Endodermal cell (in vitro differentiated cells): ENCODE measurements at regions not wholly inside any gene's neighbourhood (a gene's known extent, or its start where the extent isn't known, plus 50 kb on each side); places are given as distances from the start of the nearest gene placed in this dataset.

Experiments used
- DNase-seq: peaks from one replicate; pipeline ENCODE4 v3.0.0-alpha.2; 2017
- H3K27ac ChIP-seq: 2 replicates; pipeline ENCODE4 v1.5.1; 2013; ENCODE audit warnings: mild to moderate bottlenecking, low read depth, low read length, moderate library complexity
- H3K27me3 ChIP-seq: 2 replicates; pipeline ENCODE4 v1.6.1; 2013; ENCODE audit warnings: mild to moderate bottlenecking, low read length, moderate library complexity; ENCODE audit not compliant: insufficient read depth, control insufficient read depth, poor library complexity, severe bottlenecking
- H3K36me3 ChIP-seq: 2 replicates; pipeline ENCODE4 v1.7.0; 2013; ENCODE audit warnings: mild to moderate bottlenecking, low read length, moderate library complexity; ENCODE audit not compliant: control insufficient read depth, insufficient read depth
- H3K4me1 ChIP-seq: one replicate; pipeline ENCODE4 v1.7.0; 2013; ENCODE audit warnings: low read length; ENCODE audit not compliant: control insufficient read depth, insufficient read depth
- H3K4me3 ChIP-seq: 2 replicates; pipeline ENCODE4 v1.5.1; 2013; ENCODE audit warnings: mild to moderate bottlenecking, low read length, moderate library complexity
- H3K9ac ChIP-seq: 2 replicates; pipeline ENCODE4 v1.6.1; 2013; ENCODE audit warnings: mild to moderate bottlenecking, low read length, moderate library complexity; ENCODE audit not compliant: poor library complexity, severe bottlenecking; ENCODE audit errors: extremely low read depth
- H3K9me3 ChIP-seq: 2 replicates; pipeline ENCODE4 v1.6.1; 2013; ENCODE audit warnings: mild to moderate bottlenecking, low read length, moderate library complexity; ENCODE audit not compliant: control insufficient read depth
- H3K27ac Mint-ChIP-seq: 2 replicates; pipeline ENCODE4 v1.8.0; 2020; ENCODE audit warnings: mixed read lengths
- H3K27me3 Mint-ChIP-seq: 2 replicates; pipeline ENCODE4 v1.8.0; 2021; ENCODE audit warnings: mild to moderate bottlenecking, mixed read lengths; ENCODE audit not compliant: insufficient read depth
- H3K36me3 Mint-ChIP-seq: 2 replicates; pipeline ENCODE4 v1.8.0; 2020; ENCODE audit warnings: low read depth, mixed read lengths
- H3K4me1 Mint-ChIP-seq: 2 replicates; pipeline ENCODE4 v1.8.0; 2020; ENCODE audit warnings: mixed read lengths
- H3K4me3 Mint-ChIP-seq: 2 replicates; pipeline ENCODE4 v1.8.0; 2020; ENCODE audit warnings: mild to moderate bottlenecking, moderate library complexity, mixed read lengths
- H3K9me3 Mint-ChIP-seq: 2 replicates; pipeline ENCODE4 v1.8.0; 2020; ENCODE audit warnings: mild to moderate bottlenecking, mixed read lengths
- WGBS, 2 experiments: methylation state at CpG; one replicate each; pipeline versions ENCODE4 v1.1.5 to v1.1.7; 2013; ENCODE audit warnings: missing lambda C conversion rate in 2 of 2, mixed read lengths in 1 of 2; ENCODE audit not compliant: insufficient coverage in 1 of 2, insufficient read length in 1 of 2; 5-methylcytosine and 5-hydroxymethylcytosine counted together
- TF ChIP-seq, protein P1 (sequence below): fragments of 200-600 bp; sonication (generic); conservative IDR thresholded peaks from 2 replicates; pipeline ENCODE4 v1.5.0; 2021; ENCODE audit warnings: antibody characterized with exemption, mild to moderate bottlenecking

DNA sequence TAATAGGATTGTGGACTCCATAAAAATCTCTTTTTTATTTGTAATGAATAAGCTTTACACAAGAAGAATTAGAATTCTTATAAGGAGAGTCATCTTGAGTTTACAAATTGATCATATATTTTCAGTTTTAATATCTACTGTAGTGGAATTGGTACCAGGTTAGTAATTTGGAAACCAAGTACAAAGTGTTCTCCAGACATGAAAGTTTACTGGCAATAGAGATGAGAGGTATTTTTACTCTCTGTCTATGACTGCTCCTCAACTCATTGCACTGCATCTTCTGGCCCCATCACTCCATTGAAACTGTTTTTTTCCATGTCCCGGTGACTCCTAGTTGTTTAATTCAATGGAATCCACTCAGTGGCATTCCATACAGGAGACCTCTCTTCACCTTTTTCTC is 164.5 kb upstream of the SMIM30 start:
- Mint-ChIP-seq H3K4me1 (no peaks in the 10 kb centered on the region), H3K4me3 (no peak overlapping the region), H3K27ac (no peak overlapping the region), H3K27me3 (peaks cover 4% of the 10 kb centered on the region), H3K9me3 (no peaks in the 10 kb centered on the region), H3K36me3 (no peaks in the 10 kb centered on the region)
- Histone ChIP-seq H3K36me3 (no peaks in the 10 kb centered on the region), H3K27ac (no peak overlapping the region), H3K9me3 (no peaks in the 10 kb centered on the region), H3K4me3 (no peak overlapping the region), H3K4me1 (no peaks in the 10 kb centered on the region), H3K27me3 (no peaks in the 10 kb centered on the region), H3K9ac (no peak overlapping the region)
- 89 to 93% methylated on average over 1 of the region's 1 CpG for WGBS, 2 experiments
- TF ChIP-seq, protein P1, sequence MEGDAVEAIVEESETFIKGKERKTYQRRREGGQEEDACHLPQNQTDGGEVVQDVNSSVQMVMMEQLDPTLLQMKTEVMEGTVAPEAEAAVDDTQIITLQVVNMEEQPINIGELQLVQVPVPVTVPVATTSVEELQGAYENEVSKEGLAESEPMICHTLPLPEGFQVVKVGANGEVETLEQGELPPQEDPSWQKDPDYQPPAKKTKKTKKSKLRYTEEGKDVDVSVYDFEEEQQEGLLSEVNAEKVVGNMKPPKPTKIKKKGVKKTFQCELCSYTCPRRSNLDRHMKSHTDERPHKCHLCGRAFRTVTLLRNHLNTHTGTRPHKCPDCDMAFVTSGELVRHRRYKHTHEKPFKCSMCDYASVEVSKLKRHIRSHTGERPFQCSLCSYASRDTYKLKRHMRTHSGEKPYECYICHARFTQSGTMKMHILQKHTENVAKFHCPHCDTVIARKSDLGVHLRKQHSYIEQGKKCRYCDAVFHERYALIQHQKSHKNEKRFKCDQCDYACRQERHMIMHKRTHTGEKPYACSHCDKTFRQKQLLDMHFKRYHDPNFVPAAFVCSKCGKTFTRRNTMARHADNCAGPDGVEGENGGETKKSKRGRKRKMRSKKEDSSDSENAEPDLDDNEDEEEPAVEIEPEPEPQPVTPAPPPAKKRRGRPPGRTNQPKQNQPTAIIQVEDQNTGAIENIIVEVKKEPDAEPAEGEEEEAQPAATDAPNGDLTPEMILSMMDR: no peak
- DNase-seq: no peak

DNA sequence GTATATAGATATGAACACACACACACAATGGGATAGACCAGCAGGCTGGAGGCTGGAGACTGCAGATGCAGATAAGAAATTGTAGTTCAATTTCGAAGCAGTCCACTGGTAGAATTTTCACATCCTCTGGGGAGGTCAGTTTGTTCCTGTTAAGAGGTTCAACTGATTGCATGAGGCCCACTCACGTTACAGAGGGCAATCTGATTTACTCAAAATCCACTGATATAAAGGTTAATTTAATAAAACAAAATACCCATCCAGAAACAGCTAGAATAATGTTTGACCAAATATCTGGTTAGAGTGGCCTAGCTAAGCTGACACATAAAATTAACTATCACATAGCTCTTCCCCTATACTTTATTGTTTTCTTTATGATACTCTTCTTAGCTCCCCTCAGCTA is 162.9 kb upstream of the SMIM30 start:
- TF ChIP-seq, protein P1: no peak
- Mint-ChIP-seq H3K36me3 (no peaks in the 10 kb centered on the region), H3K4me1 (no peaks in the 10 kb centered on the region), H3K27ac (no peak overlapping the region), H3K4me3 (no peak overlapping the region), H3K9me3 (peaks cover 5% of the 10 kb centered on the region), H3K27me3 (peaks cover 4% of the 10 kb centered on the region)
- H3K27me3 ChIP-seq: no peaks in the 10 kb centered on the region
- no peaks in the 10 kb centered on the region for H3K36me3 ChIP-seq
- WGBS, 2 experiments: 93 to 100% methylated on average over 1 to 2 of the region's 2 CpGs
- no peak overlapping the region for H3K4me3 ChIP-seq
- H3K9ac ChIP-seq: no peak overlapping the region
- no peak for DNase-seq
- peaks cover 7% of the 10 kb centered on the region for H3K9me3 ChIP-seq
- no peaks in the 10 kb centered on the region for H3K4me1 ChIP-seq
- no peak overlapping the region for H3K27ac ChIP-seq

DNA sequence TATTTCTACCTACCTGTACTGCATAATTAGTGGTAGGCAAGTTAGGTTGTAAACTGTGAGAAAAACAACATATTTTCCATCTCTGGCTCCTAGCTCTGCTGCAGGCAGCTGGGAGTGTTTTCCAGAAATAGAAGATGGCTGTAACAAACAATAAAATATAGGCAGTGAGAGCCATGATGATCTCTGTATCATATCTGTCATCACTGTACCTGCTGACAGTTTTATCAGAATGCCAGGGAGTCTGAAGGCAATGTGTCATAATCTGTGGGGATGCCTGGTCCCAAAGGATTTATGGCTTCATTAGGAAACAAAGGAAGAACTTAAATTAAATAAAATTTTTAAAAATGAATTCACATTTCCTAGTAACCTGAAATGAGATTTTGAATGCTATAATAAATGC is 160.9 kb upstream of the SMIM30 start:
- H3K4me1 Mint-ChIP-seq: no peaks in the 10 kb centered on the region
- DNase-seq: no peak
- H3K27ac ChIP-seq: no peak overlapping the region

More for the DNA sequence above, 160.9 kb upstream of the SMIM30 start:
- H3K4me3 Mint-ChIP-seq: no peak overlapping the region
- H3K9ac ChIP-seq: no peak overlapping the region
- H3K4me1 ChIP-seq: no peaks in the 10 kb centered on the region
- H3K27ac Mint-ChIP-seq: no peak overlapping the region
- TF ChIP-seq, protein P1: no peak
- H3K9me3 Mint-ChIP-seq: peaks cover 11% of the 10 kb centered on the region
- no peaks in the 10 kb centered on the region for H3K36me3 Mint-ChIP-seq
- peaks cover 27% of the 10 kb centered on the region for H3K9me3 ChIP-seq
- no peaks in the 10 kb centered on the region for H3K27me3 ChIP-seq
- H3K4me3 ChIP-seq: no peak overlapping the region
- H3K27me3 Mint-ChIP-seq: peaks cover 7% of the 10 kb centered on the region
- no peaks in the 10 kb centered on the region for H3K36me3 ChIP-seq
